OCI-M2 (cell line): ENCODE measurements at regions not wholly inside any gene's neighbourhood (a gene's known extent, or its start where the extent isn't known, plus 50 kb on each side); places are given as distances from the start of the nearest gene placed in this dataset.

Source experiments
- DNase-seq: peaks from one replicate; lab custom pipeline; 2025; ENCODE audit not compliant: unreplicated experiment; lab: John Stamatoyannopoulos, UW

GRCh38 chr4:128341634-128342033, 54.0 kb upstream of the PGRMC2 start:
- no peak for DNase-seq

GRCh38 chr4:128338634-128339355, 51.2 kb upstream of the PGRMC2 start:
- no peak for DNase-seq

GRCh38 chr4:128337863-128338262, 50.2 kb upstream of the PGRMC2 start:
- no peak for DNase-seq
